ENCODE measurements at regions not wholly inside any gene's neighbourhood (a gene's known extent, or its start where the extent isn't known, plus 50 kb on each side); places are given as distances from the start of the nearest gene placed in this dataset.

- no peak for DNase-seq
Observed at GRCh38 chr3:31382856-31383255, 149.9 kb upstream of the STT3B start.

GRCh38 chr3:31384117-31384516, 148.6 kb upstream of the STT3B start:
- DNase-seq = no peak

- no peak for DNase-seq
Observed at GRCh38 chr3:31389939-31390338, 142.8 kb upstream of the STT3B start.

GRCh38 chr3:31390466-31390865, 142.3 kb upstream of the STT3B start:
- DNase-seq = no peak

- DNase-seq = no peak
Observed at GRCh38 chr3:31391150-31391549, 141.6 kb upstream of the STT3B start.

GRCh38 chr3:31392568-31392967, 140.2 kb upstream of the STT3B start:
- no peak for DNase-seq

- no peak for DNase-seq
Observed at GRCh38 chr3:31399271-31399670, 133.5 kb upstream of the STT3B start.

- no peak for DNase-seq
Observed at GRCh38 chr3:31402117-31402516, 130.6 kb upstream of the STT3B start.

- DNase-seq = no peak
Observed at GRCh38 chr3:31403197-31403596, 129.5 kb upstream of the STT3B start.

- no peak for DNase-seq
Observed at GRCh38 chr3:31404871-31405270, 127.9 kb upstream of the STT3B start.

- DNase-seq = no peak
Observed at GRCh38 chr3:31405515-31405914, 127.2 kb upstream of the STT3B start.

- DNase-seq = no peak
Observed at GRCh38 chr3:31406896-31407295, 125.8 kb upstream of the STT3B start.

- DNase-seq = no peak
Observed at GRCh38 chr3:31407665-31408064, 125.1 kb upstream of the STT3B start.

- no peak for DNase-seq
Observed at GRCh38 chr3:31408720-31409119, 124.0 kb upstream of the STT3B start.

- no peak for DNase-seq
Observed at GRCh38 chr3:31409389-31409788, 123.3 kb upstream of the STT3B start.

- DNase-seq = no peak
Observed at GRCh38 chr3:31409866-31410265, 122.9 kb upstream of the STT3B start.

GRCh38 chr3:31410411-31410810, 122.3 kb upstream of the STT3B start:
- no peak for DNase-seq

GRCh38 chr3:31412832-31413231, 119.9 kb upstream of the STT3B start:
- DNase-seq = no peak

- no peak for DNase-seq
Observed at GRCh38 chr3:31413515-31413914, 119.2 kb upstream of the STT3B start.

- DNase-seq = no peak
Observed at GRCh38 chr3:31416980-31417379, 115.7 kb upstream of the STT3B start.

GRCh38 chr3:31417486-31417885, 115.2 kb upstream of the STT3B start:
- DNase-seq = no peak

GRCh38 chr3:31420311-31420710, 112.4 kb upstream of the STT3B start:
- DNase-seq = no peak

GRCh38 chr3:31421314-31422048, 111.2 kb upstream of the STT3B start:
- DNase-seq = no peak

GRCh38 chr3:31422237-31422636, 110.5 kb upstream of the STT3B start:
- DNase-seq = no peak
